ENCODE measurements at regions not wholly inside any gene's neighbourhood (a gene's known extent, or its start where the extent isn't known, plus 50 kb on each side); places are given as distances from the start of the nearest gene placed in this dataset.
"Not testable (repeated sequence)": the region's sequence is repeated elsewhere in the genome, so short reads cannot be mapped to it uniquely, and the experiment has no call there.

GRCh38 chrX:50967736-50968135 is 57.2 kb downstream of the BMP15 start:
- DNase-seq = no peak

- not testable (repeated sequence) for DNase-seq
Observed at GRCh38 chrX:50968871-50969635, 58.5 kb downstream of the BMP15 start.

- peak; percentile 1 for DNase-seq
Observed at GRCh38 chrX:50971395-50971794, 60.9 kb downstream of the BMP15 start.

GRCh38 chrX:50973199-50973598 is 62.7 kb downstream of the BMP15 start:
- no peak for DNase-seq

- DNase-seq = no peak
Observed at GRCh38 chrX:50978920-50979682, 68.6 kb downstream of the BMP15 start.

GRCh38 chrX:50980251-50980650 is 69.7 kb downstream of the BMP15 start:
- DNase-seq = no peak

GRCh38 chrX:50988649-50989048 is 78.1 kb downstream of the BMP15 start:
- peak; percentile 9 for DNase-seq

GRCh38 chrX:50996930-50997329 is 86.4 kb downstream of the BMP15 start:
- no peak for DNase-seq

GRCh38 chrX:51000384-51000783 is 89.8 kb downstream of the BMP15 start:
- DNase-seq = not testable (repeated sequence)

- DNase-seq = not testable (repeated sequence)
Observed at GRCh38 chrX:51001733-51002632, 91.4 kb downstream of the BMP15 start.

GRCh38 chrX:51006064-51006463 is 95.5 kb downstream of the BMP15 start:
- no peak for DNase-seq

GRCh38 chrX:51024106-51024696 is 113.7 kb downstream of the BMP15 start:
- no peak for DNase-seq

- no peak for DNase-seq
Observed at GRCh38 chrX:51026862-51027261, 116.3 kb downstream of the BMP15 start.

- DNase-seq = no peak
Observed at GRCh38 chrX:51035746-51036145, 125.2 kb downstream of the BMP15 start.

- no peak for DNase-seq
Observed at GRCh38 chrX:51047950-51048349, 137.4 kb downstream of the BMP15 start.

- DNase-seq = no peak
Observed at GRCh38 chrX:51053741-51054140, 143.2 kb downstream of the BMP15 start.

- no peak for DNase-seq
Observed at GRCh38 chrX:51098046-51098445, 187.5 kb downstream of the BMP15 start.

GRCh38 chrX:51119058-51119926 is 208.8 kb downstream of the BMP15 start:
- DNase-seq = not testable (repeated sequence)

GRCh38 chrX:51125743-51126142 is 206.9 kb upstream of the NUDT10 start:
- DNase-seq = not testable (repeated sequence)

GRCh38 chrX:51144828-51145442 is 187.7 kb upstream of the NUDT10 start:
- DNase-seq = peak; percentile 26

GRCh38 chrX:51148848-51149247 is 183.8 kb upstream of the NUDT10 start:
- no peak for DNase-seq
